Activated naive CD4-positive, alpha-beta T cell (primary cell): ENCODE measurements at regions not wholly inside any gene's neighbourhood (a gene's known extent, or its start where the extent isn't known, plus 50 kb on each side); places are given as distances from the start of the nearest gene placed in this dataset.

Experiments
- DNase-seq, 4 experiments: peaks; one replicate each; lab custom pipeline; 2025; lab: John Stamatoyannopoulos, UW

DNA sequence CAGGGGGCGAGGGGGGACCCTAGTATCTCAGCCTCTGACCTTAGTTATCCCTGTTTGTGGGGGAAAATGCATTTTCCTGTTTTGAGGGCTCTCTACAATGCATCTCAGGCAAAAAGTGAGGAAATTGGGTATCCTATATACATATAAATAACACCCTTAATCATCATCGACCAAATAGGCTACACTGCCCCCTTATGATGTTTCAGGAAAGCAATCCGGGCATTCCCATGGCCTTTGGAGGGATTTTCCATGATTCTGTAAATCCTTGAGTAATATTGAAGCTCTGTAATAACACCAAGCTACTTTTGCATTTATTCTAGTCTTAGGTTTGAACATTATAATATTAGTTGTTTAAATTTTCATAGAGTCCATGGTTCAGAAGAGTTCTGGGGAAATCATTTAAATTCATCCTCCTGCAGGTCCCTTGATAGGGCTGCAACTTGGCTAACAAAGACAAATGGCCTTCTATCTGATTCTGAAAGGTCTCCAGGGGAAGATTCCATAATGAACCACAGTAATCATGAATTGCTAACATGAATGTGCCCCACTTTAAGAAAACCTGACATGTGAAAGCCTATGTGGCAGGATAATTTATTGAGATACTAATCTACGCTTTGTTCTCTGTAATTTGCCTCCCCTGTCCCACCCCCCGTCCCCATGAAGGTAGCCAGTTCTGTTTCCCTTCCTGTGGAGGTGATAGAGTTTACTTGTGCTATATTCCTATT is 91.5 kb upstream of the SCOC start:
- no peak for DNase-seq

DNA sequence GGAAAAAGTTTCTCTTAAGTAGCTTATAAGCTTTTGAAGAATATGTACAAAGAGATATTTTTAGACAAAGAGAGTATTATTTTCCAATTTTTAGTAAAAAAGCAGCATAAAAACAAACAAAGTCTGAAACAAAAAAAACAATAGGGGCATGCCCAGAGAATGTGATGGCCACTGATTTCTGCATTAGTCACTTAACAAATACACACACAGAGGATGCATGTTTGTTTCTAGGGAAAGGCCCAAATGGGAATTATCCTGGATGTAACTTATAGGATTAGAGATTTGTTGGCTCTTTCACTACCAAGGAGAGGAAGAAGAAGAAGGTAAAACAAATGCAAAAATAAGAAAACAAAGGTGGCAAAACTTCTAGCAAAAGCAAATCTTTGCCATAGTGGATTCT is 95.9 kb upstream of the SCOC start:
- no peak for DNase-seq

DNA sequence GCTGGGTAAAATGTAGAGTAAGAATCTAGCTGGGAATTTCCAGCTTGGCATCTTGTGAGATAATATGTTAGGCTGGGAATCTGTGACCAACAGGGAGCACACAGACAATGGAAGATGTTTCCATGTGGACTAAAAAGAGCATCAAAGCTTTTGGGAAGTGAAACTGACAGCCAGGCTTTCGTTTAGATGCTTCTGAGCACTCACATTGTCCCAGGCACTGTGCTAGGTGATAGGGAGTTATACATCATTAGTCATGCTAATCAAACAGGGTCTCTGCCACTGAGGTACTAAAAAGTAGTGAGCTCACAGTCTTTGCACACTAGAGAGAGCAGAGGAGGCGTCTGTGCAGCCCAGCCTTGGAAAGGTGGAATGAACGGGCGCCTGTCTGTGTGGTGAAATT is 101.9 kb upstream of the SCOC start:
- DNase-seq, result no peak

DNA sequence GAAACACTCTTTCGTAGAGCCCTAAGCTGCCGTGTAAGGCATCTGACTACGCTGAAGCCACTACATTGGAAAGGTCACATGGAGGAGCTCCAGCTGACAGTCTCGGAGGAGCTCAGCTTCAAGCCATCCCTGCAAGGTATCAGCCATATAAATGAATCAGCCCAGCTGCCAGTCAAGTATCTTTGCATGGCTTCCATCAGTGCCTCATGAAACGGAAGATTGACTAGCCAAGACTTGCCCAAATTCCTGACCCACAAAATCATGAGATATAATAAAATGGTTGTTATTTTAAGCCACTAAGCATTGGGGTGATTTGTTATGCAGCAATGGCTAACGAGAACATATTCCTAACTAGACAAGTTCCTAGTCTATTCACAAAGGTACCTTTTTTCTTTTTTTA is 104.1 kb upstream of the SCOC start:
- no peak for DNase-seq

DNA sequence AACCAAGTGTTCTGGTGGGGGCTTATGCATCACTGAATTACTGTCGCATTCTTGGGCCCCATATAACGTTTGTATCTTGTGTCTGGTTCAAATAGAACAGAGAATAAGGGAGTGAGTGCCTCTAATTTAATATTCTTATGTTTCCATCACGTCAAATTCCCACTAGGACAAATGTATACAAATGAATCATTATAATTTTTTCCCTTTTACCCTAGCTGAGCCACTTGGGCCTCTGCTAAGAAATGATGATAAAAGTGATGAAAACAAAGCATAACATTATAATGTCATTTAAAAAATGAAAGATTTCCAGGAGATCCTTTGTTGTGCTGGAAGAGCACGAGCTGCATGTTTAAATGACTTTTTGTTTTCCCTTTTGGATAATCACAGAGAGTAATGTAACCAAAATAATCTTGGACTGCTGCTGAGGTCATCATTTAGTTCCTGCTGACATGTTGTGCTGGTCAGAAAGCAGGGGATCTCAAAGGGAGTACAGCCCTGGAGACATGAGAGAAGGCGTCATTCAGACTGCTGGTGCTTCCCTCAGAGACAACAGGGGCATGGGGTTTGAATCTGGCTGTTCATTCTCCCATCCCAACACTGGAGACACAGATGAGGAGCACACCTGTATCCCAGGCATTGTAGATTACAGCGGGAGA is 105.1 kb upstream of the SCOC start:
- DNase-seq, result no peak

GRCh38 chr4:140267576-140267975 is 105.9 kb upstream of the SCOC start:
- DNase-seq, result no peak

DNA sequence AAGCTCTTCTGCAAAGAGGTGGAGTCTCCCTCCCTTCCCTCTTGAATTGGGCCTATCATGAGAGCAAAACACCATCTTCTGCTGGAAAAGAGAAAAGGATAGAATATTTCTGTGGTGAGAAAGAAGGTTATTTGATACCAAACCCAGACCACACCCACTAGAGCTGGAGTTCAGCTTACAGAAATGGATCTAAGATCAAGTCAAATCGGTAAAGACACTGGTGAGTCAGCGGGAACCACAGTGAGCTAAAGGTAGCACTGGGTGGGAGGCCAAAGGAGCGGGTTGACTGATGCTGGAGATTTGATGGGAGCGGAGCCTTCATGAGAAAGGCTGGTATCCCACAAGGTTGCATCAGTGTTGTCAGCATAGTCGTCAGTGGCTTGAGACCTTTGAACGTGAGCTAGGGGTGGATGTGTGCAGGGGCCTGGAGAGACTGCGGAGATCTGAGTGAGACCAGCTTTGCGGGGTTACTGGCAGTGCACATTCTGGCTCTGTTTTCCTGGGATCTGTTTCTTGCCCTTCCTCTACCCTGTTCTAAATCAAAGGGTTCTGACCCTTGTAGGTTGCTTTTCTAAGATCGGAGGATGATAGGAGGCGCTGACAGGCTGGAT is 106.4 kb upstream of the SCOC start:
- no peak for DNase-seq

DNA sequence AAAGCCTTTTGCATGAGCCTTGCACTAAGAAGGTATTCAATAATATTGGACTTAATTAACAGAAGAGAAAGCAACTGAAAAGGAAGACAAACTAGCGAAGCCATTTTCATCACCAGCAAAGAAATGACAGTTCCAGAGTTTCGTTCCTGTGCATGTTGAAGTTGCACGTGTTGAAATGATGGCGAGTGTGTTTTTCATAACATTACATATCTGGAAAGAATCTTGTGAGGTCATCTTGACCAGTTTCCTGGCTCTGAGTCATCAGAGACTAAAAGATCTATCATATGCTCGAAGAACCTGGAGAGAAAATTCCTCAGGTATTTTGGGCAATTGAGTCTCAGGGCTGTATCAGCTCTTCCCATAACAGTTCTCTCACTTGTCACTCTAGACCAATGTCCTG is 106.2 kb upstream of the MAML3 start:
- no peak for DNase-seq

DNA sequence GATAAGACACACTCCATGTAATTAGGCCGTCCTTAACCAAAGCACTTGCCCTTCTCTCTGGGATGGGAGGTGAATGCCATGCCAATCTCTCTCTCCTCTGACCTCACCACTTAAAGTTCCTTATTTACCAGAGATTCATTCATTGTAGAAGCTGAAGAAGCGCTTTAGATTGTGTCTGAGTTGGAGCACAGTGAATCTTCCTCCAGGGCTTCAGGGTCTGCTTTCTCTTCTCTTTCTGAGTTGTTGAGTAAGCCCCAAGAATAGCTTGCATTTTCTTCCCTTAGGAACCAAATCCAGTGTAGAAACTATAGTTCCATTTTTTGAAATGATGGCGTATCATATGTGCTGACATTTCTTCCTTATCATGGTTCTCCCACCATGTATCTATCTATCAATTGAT is 104.5 kb upstream of the MAML3 start:
- no peak for DNase-seq

DNA sequence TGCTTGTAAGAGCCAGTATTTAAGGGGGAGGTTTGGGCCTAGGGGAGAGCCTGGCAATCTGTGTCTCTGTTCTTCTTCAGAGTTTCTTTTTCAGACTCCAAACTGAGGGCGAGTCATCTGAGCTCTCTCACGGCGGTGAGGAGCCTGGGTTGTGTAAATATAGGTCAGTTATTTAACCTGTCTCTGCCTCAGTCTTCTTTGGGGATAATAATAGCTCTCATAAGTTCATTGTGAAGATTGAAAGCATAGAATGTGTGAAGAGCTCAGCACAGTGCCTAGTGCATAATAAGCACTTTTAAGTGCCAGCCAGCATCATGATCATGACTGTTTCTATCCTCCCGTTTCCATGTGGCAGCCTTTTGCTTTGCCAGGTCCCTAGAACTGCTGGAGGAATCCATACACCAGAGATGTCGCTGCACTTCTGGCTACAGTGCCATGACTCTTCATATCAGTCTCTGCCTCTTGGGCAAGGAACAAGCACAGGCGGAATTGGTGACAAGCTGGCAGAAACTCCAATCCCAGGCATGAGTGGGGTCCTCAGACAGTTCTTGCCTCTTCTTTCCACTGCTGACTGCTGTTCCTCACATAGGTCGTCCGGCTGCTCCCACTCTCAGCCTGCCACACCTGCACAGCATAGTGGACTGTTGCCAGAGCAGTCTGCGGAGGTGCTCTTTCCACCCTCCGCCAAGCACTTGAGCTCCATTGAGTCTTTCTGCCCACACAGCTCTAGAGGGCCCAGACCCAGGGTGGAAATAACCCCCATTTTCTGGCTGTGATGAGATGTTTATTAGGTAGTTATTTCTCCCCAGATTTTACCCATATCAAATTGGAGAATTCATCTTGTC is 103.7 kb upstream of the MAML3 start:
- no peak for DNase-seq

DNA sequence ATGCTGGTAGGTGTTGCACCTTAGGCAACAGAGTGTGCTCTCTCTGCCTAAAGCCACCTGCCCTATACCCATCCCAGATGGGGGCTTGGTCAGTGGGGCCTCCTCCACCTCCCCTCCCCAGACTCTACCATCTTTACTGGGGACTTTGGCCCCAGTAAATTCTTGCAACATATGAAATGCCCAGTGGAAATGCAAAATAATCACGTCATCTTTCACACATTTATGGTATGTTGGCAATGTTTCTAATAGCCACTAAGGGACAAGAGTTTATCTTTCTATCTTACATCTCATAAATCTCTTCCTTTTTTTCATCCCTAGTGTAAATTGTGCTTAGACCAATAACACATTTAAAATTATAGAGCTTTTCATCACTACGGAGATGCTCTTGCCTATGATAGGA is 103.0 kb upstream of the MAML3 start:
- no peak for DNase-seq

DNA sequence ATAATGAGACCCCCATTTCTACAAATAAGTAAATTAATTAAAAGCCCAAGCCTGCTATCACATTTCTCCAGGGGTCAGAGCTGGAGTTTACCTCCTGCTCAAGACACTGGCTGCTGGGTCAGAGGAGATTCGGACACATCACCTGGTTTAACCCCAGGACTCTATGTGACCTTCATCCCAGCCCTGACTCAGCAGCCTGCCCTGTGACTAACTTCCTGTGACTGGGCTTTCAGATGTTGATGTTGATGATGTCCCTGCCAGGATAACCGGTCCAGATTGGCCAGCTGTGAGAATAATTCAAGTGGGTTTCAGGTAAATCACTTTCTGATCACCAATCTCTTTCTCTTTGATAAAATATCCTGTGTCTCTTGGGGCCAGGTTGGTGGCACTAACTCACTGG is 102.4 kb upstream of the MAML3 start:
- DNase-seq, result no peak

GRCh38 chr4:140255927-140256326 is 101.9 kb upstream of the MAML3 start:
- DNase-seq, result no peak

DNA sequence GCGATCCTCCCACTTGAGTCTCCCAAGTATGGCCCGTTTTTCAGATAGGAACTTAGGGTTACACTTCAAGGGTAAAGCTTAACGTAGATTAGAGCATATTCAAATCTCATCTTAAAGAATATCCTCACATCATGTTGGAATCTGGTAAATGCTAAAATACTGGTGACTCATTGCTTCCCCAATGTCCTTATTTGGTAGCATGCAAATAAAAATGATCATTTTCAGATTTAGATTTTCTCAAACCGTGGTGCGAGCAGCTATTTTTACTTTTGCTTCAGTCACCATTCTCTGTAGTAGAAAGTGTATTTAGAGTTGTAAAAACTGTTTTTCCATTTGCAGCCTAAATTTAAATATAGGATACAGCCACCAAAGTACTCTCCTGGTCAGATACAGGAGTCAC is 101.5 kb upstream of the MAML3 start:
- no peak for DNase-seq

DNA sequence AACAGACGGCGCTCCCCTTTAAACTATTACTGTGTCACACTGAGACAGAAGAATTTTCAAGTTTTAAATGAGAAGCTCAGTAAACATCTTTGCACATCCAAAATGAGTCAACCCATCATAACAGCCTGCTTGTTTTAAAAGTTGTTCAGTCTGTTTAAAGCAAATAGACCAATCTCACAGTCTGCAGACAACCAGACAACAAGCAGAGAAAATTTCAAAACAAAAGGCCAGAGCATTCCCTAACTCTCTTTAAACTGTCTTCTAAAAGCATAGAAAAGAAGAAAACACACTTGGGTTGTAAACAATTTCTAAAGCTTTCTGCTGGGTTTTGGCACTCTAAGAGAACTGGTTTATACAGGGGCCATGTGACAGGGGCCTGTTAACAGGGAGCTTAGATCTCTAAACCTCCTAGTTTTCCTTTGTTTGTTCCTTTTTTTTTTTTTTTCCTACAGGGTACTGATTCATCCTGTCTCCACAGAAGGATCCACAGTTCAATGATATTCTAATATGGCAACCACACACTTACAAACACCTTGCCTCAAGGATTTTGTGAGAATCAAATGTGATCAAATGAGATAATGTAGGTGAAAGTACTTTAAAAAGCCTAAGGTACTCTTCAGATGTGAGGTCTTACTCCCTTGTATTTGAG is 100.8 kb upstream of the MAML3 start:
- DNase-seq, result no peak

- DNase-seq, result no peak
Measured at GRCh38 chr4:140253556-140254027, 99.6 kb upstream of the MAML3 start.

GRCh38 chr4:140252742-140253555 is 99.0 kb upstream of the MAML3 start:
- DNase-seq, result peak; percentile 20 to 59 (median 34)

DNA sequence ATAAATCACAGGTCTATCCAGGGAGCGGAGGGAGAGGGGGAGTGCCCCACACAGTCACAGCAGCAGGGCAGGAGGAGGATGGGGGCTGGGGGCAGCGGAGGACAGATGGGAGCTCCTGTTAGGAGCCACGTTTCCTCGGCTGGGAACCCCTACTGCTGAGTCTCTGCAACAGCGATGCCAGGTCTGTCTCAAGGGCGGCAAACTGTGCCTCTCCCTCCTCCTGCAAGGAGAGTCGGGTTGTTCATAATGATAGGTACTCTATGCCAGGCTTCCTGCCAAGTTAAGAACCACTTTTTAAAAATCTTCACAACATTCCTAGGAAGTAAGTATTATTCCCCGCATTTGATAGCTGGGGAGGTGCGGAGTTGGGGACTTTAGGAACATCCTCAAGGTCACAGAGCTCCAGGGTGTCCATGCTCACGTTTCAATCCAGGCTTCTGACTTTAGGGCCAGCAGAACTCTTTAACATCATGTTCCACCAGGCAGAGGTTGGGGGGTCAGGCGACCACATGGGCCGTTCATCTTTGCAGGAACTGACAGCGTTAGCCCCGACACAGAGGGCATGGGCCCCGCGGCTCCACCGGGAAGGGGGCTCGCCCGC is 98.3 kb upstream of the MAML3 start:
- no peak for DNase-seq

DNA sequence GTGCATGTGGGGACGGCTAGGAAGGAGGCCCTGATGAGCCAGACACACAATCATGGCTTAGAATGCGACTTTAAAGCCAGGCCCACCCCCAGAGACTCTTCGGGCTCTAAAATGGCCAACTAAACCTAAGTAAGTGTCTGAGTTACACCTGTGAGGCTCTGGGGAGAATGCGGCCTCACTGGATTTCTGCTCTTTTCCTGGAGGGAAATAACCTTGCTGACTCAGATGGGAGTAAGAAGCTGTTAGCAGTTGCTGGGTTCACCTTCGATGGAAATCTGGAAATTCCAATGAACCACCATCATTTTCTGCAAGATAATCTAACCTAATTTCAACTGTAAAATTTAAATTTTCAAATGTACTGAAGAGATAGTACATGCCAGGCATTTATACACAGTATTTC is 97.6 kb upstream of the MAML3 start:
- no peak for DNase-seq

- DNase-seq, result no peak
Measured at GRCh38 chr4:140250989-140251552, 97.1 kb upstream of the MAML3 start.
